ENCODE measurements at regions not wholly inside any gene's neighbourhood (a gene's known extent, or its start where the extent isn't known, plus 50 kb on each side); places are given as distances from the start of the nearest gene placed in this dataset.

DNA sequence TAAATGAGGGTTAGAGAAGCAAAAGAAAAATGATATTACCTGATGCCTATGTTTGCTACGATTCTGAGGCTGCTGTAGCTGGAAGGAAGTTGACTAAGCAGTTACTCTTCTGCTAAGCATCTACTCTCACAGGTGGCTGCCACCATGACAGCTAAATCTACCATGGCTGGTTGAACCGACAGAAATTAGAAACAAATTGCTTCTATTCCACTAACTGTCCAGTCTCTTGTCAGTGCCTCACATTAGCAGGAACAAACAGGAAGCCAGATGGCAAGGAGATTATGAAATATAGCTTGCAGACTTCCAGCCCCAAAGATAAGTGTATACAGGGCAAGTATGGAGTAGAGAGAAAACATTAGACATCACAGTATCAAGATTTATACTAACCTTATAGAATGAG is 59.4 kb upstream of the TMEM200A start:
- Histone ChIP-seq H3K9me2 (ENCODE audit: insufficient read depth) (no peaks in the 10 kb centered on the region), H3K36me3 (ENCODE audit: control insufficient read depth in 1 of 2, insufficient read depth in 2 of 2, low read length in 2 of 2) (no peaks in the 10 kb centered on the region), H3K9me3 (ENCODE audit: control insufficient read depth in 1 of 2, insufficient read depth in 1 of 2, low read depth in 1 of 2, low read length in 2 of 2) (no peaks in the 10 kb centered on the region), H3K27ac (ENCODE audit: low read depth, low read length) (no peak overlapping the region), H4K20me1 (ENCODE audit: insufficient read depth) (no peaks in the 10 kb centered on the region), H3K27me3 (ENCODE audit: insufficient read depth, low read length) (no peaks in the 10 kb centered on the region), H3K4me3 (replicated peaks in 1 of 2; ENCODE audit: low read depth in 1 of 2, low read length in 2 of 2) (no peak overlapping the region), H3K4me2 (ENCODE audit: low read length) (no peak overlapping the region), H3K9ac (ENCODE audit: low read length) (no peak overlapping the region), H3K79me2 (ENCODE audit: insufficient read depth, low read length) (no peaks in the 10 kb centered on the region), H3K4me1 (ENCODE audit: control insufficient read depth in 1 of 2, insufficient read depth in 2 of 2, low read length in 2 of 2) (peaks cover 0 to 4% of the 10 kb centered on the region in 2 experiments; a peak in 1 of 4 replicates), H2AFZ (ENCODE audit: low read depth, low read length, poor library complexity, severe bottlenecking) (no peak overlapping the region)
- ChIA-PET POLR2A (no interaction called here), RAD21 (ENCODE audit: low non-redundant PET in 1 of 2, low total read pairs in 2 of 2, uncharacterized antibody in 2 of 2, unreplicated experiment in 2 of 2) (no interaction called here), CTCF (interaction anchor here (0.9 to 1.3 kb wide), 2 partner anchors 12 to 16 kb away, joined by 3 to 4 read pairs; no protein-coding TSS in a partner anchor)
- BruUV-seq (replicated peaks): no TSS peak
- no peak for DNase-seq (ENCODE audit: low read depth, low spot score)
- TF ChIP-seq POLR2AphosphoS5 (IDR thresholded peaks at IDR 0.05; ENCODE audit: low read depth, low read length) (no peak), YY1 (IDR thresholded peaks at IDR 0.05; ENCODE audit: extremely low read depth, insufficient replicate concordance, low read depth, low read length) (no peak), EZH2 (IDR thresholded peaks at IDR 0.05) (no peak), SP1 (IDR thresholded peaks at IDR 0.05; ENCODE audit: low read depth) (no peak), SRF (IDR thresholded peaks at IDR 0.05; ENCODE audit: low read depth) (no peak), POLR2A (IDR thresholded peaks at IDR 0.05; ENCODE audit: borderline replicate concordance, extremely low read depth, insufficient read depth, insufficient read length) (no peak)
- TF ChIP-seq, protein P1, sequence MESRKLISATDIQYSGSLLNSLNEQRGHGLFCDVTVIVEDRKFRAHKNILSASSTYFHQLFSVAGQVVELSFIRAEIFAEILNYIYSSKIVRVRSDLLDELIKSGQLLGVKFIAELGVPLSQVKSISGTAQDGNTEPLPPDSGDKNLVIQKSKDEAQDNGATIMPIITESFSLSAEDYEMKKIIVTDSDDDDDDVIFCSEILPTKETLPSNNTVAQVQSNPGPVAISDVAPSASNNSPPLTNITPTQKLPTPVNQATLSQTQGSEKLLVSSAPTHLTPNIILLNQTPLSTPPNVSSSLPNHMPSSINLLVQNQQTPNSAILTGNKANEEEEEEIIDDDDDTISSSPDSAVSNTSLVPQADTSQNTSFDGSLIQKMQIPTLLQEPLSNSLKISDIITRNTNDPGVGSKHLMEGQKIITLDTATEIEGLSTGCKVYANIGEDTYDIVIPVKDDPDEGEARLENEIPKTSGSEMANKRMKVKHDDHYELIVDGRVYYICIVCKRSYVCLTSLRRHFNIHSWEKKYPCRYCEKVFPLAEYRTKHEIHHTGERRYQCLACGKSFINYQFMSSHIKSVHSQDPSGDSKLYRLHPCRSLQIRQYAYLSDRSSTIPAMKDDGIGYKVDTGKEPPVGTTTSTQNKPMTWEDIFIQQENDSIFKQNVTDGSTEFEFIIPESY (IDR thresholded peaks at IDR 0.05; ENCODE audit: extremely low read depth, insufficient replicate concordance, low read length): no peak
- intact Hi-C loops (cut with micrococcal nuclease): no loop called here
- no peak for ATAC-seq

DNA sequence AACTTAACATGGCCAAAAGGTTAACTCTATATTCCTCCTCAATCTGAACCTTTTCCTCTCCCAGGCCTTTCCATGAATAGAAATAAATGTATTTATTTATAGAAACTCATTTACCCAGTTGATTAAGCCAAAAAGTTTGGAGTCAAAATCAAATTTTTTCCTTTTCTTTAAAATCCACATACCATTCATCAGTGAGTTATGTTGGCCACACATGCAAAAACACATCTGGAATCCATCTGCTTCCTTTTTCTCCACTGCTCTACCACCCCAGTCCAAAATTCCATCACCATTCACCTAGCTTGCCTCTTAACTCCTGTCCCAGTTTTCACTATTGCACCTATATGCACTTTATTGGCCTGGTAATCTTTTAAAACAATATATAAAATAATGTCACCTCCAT is 62.4 kb upstream of the TMEM200A start:
- ATAC-seq (no peak), DNase-seq (ENCODE audit: low read depth, low spot score) (no peak)
- Histone ChIP-seq H3K9ac (ENCODE audit: low read length) (no peak overlapping the region), H3K9me2 (ENCODE audit: insufficient read depth) (no peaks in the 10 kb centered on the region), H3K4me3 (replicated peaks in 1 of 2; ENCODE audit: low read depth in 1 of 2, low read length in 2 of 2) (no peak overlapping the region), H3K27me3 (ENCODE audit: insufficient read depth, low read length) (no peaks in the 10 kb centered on the region), H3K4me2 (ENCODE audit: low read length) (no peak overlapping the region), H3K9me3 (ENCODE audit: control insufficient read depth in 1 of 2, insufficient read depth in 1 of 2, low read depth in 1 of 2, low read length in 2 of 2) (no peaks in the 10 kb centered on the region), H2AFZ (ENCODE audit: low read depth, low read length, poor library complexity, severe bottlenecking) (no peak overlapping the region), H3K4me1 (ENCODE audit: control insufficient read depth in 1 of 2, insufficient read depth in 2 of 2, low read length in 2 of 2) (peaks cover 0 to 4% of the 10 kb centered on the region in 2 experiments; a peak in 1 of 4 replicates), H3K36me3 (ENCODE audit: control insufficient read depth in 1 of 2, insufficient read depth in 2 of 2, low read length in 2 of 2) (no peaks in the 10 kb centered on the region), H3K79me2 (ENCODE audit: insufficient read depth, low read length) (no peaks in the 10 kb centered on the region), H3K27ac (ENCODE audit: low read depth, low read length) (no peak overlapping the region), H4K20me1 (ENCODE audit: insufficient read depth) (no peaks in the 10 kb centered on the region)
- RAD21 ChIA-PET (ENCODE audit: low non-redundant PET in 1 of 2, low total read pairs in 2 of 2, uncharacterized antibody in 2 of 2, unreplicated experiment in 2 of 2): no interaction called here
- CTCF ChIA-PET: no interaction called here
- intact Hi-C loops (cut with micrococcal nuclease): no loop called here
- no TSS peak for BruUV-seq (replicated peaks)
- POLR2A ChIA-PET: no interaction called here
- TF ChIP-seq ZNF274 (IDR thresholded peaks at IDR 0.05; ENCODE audit: low read depth, low read length): no peak
- no peak for TF ChIP-seq YY1 (IDR thresholded peaks at IDR 0.05; ENCODE audit: extremely low read depth, insufficient replicate concordance, low read depth, low read length)
- TF ChIP-seq POLR2A (IDR thresholded peaks at IDR 0.05; ENCODE audit: borderline replicate concordance, extremely low read depth, insufficient read depth, insufficient read length): no peak
- TF ChIP-seq EZH2phosphoT487 (IDR thresholded peaks at IDR 0.05; ENCODE audit: borderline replicate concordance): no peak
- no peak for TF ChIP-seq FOSL1 (IDR thresholded peaks at IDR 0.05; ENCODE audit: low read depth)
- TF ChIP-seq, protein P2, sequence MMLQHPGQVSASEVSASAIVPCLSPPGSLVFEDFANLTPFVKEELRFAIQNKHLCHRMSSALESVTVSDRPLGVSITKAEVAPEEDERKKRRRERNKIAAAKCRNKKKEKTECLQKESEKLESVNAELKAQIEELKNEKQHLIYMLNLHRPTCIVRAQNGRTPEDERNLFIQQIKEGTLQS (IDR thresholded peaks at IDR 0.05): no peak
- no peak for TF ChIP-seq SRF (IDR thresholded peaks at IDR 0.05; ENCODE audit: low read depth)
- no peak for TF ChIP-seq CBX3 (IDR thresholded peaks at IDR 0.05; ENCODE audit: low read depth)
- TF ChIP-seq SIN3A (IDR thresholded peaks at IDR 0.05; ENCODE audit: low read depth): no peak
- TF ChIP-seq, protein P1 (IDR thresholded peaks at IDR 0.05; ENCODE audit: extremely low read depth, insufficient replicate concordance, low read length): no peak
- no peak for TF ChIP-seq EGR1 (IDR thresholded peaks at IDR 0.05; ENCODE audit: low read depth)

Data from HCT116 (cell line).